SW480 (cell line): ENCODE measurements at regions not wholly inside any gene's neighbourhood (a gene's known extent, or its start where the extent isn't known, plus 50 kb on each side); places are given as distances from the start of the nearest gene placed in this dataset.
"Not testable (repeated sequence)": the region's sequence is repeated elsewhere in the genome, so short reads cannot be mapped to it uniquely, and the experiment has no call there.

Experiments used
- DNase-seq: peaks from one replicate; pipeline ENCODE4 v3.0.0-alpha.2; 2016; ENCODE audit warnings: low spot score

DNA sequence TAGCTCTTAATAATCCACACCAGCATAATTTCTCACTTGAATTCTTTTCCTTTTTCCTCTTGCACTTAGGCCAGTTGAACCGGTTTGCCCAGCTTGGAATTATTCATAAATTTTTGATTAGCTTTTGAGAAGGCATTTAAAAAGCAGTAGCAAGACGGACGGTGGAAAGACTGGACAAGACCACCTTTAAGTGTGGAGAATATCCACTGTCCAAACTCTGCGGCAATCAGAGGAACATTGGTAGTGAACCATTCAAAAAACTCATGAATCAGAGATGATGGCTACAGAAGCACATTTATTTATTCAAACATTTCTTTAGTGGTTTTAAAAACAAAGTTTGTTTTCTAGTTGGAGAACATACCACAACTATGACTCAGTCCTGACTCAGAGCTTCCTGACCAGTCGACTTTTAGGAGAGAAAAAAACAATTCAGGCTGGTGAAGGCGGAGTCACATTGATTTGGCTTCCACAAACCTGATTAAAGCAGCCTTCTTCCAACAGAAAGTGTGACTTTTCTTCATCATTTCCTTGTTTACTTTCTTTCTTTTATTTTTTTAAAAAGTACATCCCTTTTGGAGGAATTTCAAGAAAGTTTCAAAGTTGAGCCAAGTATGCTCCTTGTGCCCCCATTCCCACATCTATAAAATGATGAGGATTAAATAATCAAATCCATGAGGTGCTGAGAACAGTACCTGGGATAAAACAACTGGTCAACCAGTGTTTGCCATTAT, 128.8 kb downstream of the ADSS2 start:
- peak; percentile 94 for DNase-seq

DNA sequence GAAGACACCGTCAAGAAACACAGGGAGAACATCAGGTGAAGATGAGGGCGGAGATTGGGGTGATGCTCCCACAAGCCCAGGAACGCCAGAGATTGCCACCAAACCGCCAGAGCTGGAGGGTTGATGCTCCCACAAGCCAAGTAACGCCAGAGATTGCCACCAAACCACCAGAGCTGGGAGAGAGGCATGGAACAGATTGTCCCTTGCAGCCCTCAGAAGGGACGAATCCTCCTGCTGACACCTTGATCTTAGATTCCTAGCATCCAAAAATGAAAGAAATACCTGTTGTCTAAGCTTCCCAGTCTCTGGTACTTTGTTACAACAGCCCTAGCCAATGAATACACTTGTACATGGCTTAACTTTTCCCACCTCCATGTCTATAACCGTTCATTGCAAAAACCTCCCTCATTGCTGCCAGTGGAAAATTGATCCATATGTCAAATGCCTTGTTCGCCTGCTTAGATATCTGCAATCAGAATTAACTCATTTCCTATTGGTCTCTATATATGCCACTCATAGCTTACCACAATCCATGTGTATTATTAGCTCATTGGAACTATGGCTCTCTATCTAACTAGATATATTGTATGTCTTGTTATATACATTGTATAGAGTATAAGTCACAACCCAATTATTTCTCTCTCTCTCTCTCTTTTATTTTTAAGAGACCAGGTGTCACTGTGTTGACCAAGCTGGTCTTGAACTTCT, 127.4 kb downstream of the ADSS2 start:
- no peak for DNase-seq

DNA sequence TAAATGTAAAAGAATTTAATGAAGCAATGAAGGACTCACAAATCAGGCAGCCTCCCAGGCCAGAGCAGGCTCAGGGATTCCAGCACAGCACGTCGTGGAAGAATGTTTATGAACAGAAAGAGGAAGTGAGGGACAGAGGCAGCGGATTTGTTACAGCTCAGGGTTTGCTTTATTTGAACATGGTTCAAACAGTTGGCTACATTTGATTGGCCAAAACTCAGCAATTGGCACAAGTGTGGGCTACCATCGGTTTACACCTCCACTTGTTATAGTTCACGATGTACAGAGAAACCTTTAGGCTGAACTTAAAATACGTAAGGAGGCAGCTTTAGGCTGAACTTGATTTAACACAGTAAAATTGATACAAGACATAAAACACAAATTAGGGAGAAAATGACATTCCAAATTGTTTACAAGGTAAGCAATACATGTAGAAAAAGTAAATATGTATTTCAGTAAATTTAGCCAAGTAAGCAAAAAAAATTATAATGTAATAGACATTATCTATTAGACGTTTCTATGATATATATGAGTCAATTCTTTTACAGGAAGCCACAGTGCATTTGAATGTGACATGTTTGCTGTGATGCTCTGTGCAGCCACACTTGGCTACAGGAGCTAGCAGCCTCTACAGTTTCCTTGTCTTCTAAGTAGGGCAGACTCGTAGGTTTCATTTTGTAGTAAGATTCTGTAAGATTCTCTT, 126.5 kb downstream of the ADSS2 start:
- DNase-seq: no peak

DNA sequence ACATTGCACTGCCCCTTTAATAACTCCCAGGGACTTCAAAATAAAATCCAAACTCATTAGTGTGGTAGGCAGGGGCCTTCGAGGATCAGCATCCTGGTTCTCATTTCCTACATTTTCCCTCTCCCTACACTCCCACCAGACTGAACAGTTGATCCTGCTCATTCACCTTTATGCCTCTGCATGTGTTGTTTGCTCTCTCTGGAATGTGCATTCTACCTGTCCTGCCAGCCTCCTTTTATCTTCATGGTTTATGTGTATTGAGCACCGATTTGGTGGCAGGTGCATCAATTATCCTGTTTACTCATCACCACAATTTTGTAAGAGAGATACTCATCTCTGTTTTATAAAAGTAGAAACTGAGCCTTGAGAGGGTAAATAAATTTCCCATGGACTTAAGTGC, 125.0 kb downstream of the ADSS2 start:
- DNase-seq: peak; percentile 79

DNA sequence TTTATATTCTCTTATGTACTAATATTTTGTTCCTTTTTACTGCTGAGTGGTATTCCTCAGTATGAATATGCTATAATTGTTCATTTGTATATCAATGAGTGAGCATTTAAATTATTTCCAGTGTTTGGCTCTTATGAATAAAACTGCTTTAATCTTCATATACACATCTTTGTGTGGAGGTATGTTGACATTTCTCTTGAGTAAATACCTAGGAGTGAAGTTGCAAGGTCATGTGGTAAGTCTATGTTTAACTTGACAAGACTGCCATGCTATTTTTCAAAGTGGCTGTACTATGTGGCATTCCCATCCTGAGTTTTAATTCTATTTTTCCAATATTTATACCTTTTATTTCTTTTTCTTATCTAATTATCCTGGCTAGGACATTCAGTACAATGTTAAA, 124.2 kb downstream of the ADSS2 start:
- no peak for DNase-seq

DNA sequence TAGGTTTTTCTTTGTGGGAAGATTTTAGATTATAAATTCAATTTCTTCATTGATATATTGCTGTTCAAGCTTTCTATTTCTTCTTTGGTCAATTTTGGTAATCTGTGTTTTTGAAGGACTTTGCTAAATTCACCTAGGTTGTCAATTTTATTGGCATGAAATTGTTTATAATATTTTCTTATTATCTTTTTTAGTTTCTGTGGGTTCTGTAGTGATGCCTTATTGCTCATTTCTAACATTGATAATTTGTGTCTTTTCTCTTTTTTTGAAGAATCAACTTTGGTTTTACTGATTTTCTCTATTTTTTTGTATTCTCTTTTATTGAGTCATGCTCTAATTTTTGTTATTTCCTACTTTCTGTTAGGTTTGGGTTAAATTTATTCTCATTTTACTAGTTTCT, 123.2 kb downstream of the ADSS2 start:
- no peak for DNase-seq

DNA sequence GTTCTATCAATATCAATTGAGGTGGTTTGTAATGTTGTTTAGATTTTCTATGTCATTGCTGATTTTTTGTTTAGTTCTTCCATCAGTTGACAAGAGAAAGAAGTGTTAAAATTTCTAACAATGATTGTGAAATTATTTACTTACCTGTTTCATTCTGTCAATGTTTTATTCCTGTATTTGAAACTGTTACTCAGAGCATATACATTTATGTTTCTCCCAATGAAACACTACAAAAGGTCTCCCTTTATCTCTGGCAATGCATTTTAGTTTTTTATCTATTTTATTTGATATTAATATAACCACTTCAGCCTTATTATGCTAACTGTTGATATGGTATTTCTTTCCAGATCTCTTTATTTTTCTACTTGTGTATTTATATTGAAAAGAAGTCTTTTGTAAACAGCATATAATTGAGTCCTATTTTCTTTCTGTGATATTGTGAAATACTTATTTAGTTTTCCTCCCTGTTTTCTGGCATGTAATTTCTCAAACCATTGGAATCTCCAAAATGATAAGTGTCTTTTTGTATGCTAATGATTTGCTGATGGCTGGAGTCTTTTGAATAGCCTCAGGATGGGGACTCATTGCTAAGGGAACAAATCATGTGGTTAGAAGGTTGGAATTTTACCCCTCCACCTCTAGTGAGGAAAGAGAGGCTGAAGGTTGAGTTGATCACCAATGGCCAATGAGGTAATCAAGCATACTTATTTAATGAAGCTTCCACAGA, 122.0 kb downstream of the ADSS2 start:
- no peak for DNase-seq

DNA sequence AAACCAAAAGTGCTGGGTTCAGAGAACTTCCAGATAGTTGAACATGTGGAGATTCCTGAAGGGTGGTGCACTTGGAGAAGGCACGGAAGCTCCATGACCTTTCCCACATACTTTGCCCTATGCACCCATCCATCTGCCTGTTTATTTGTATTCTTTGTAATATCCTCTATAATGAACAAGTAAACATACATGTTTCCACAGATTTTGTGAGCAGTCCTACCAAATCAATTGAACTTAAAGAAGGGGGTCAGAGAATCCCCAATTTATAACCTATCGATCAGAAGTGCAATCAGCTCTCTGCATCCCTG, 121.4 kb downstream of the ADSS2 start:
- no peak for DNase-seq

DNA sequence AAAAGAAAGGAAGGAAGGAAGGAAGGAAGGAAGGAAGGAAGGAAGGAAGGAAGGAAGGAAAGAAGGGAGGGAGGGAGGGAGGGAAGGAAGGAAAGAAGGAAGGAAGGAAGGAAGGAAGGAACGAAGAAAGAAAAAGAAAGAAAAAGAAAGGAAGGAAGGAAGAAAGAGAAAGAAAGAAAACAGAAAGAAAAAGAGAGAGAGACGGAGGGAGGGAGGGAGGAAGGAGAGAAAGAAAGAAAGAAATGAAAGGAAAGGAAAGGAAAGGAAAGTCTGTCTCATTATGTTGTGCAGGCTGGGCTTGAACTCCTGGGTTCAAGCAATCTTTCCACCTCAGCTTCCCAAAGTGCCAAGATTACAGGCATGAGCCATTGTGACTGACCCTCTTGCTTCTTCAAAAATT, 118.9 kb downstream of the ADSS2 start:
- not testable (repeated sequence) for DNase-seq

DNA sequence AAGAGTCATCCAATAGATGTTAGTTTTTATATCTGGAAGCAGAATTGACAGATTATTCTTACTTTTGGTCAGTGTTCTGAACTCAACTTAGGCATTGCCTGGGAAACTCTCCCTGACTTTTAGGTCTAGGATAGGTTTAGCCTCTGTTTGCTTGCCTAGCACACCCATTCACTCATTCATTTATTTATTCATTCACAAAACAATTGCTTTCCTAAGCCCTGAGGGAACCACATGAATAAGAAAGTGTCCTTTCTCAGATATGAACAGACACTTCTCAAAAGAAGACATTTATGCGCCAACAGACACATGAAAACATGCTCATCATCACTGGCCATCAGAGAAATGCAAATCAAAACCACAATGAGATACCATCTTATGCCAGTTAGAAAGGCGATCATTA, 117.4 kb downstream of the ADSS2 start:
- DNase-seq: not testable (repeated sequence)

DNA sequence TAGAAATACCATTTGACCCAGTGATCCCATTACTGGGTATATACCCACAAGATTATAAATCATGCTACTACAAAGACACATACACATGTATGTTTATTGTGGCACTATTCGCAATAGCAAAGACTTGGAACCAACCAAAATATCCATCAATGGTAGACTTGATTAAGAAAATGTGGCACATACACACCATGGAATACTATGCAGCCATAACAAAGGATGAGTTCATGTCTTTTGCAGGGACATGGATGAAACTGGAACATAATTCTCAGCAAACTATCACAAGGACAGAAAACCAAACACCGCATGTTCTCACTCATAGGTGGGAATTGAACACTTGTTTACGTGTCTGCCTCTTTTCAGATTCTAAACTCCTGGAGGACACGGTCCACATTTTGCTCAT, 116.9 kb downstream of the ADSS2 start:
- not testable (repeated sequence) for DNase-seq

DNA sequence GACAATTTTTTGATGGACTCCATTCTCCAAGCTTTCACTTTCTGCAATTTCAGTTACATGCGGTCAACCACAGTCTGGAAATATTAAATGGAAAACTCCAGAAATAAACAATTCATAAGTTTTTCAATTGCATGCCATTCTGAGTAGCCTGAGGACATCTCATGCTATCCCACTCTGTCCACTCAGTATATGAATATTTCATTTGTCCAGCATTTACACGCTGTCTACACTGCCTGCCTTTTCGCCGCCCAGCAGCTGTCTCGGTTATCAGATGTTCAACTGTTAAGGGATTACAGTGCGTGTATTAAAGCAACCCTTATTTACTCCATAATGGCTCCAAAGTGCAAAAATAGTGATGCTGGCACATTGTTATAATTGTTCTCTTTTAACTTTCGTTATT, 116.3 kb downstream of the ADSS2 start:
- DNase-seq: no peak

DNA sequence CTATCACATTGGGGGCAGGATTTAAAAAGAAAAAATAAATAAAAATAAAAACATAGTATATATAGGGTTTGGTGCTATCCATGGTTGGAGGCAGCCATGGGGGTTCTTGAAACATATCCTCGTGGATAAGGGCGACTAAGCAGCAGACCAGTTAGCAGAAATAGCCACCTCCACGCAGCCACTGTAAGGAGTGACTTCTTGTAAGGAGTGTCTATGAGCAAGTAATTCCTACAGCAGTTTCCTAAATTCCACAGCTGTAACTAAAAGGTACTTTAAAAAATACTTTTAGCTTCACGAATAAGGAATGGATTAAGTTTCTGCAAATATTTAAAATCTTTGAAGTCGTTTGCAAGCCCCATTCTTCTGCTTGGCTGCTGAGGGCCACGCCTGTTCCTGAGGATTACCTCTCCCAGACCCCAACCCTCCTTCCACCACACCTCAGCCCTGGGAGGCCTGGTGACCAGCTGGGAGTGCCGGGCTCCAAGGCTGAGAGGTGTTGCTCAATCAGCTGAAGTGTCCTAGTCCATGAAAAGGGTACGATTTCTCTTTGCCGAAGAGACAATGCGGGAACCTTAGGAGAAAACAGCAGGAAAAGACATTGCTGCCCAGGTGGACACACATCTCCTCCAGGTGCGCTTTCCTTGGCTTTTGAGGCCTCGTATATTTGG, 115.3 kb downstream of the ADSS2 start:
- DNase-seq: no peak

DNA sequence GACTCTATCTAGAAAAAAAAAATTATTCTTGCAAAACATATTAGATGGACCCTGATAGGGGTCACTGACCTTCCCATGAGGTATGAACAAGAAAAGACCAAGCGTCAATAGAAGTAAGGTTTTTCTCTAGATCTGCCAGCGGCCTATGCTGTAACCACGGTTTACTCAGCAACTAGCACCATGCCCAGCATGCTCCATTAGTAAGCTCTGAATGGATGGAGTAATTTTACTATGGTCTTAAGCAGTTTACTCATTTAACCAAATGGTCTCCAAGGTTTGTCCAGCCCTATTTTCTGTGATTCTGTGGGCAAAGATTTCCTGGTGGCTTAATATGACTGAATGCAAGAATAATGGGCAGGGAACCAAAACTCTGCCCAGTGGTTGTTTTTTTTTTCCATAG, 113.9 kb downstream of the ADSS2 start:
- DNase-seq: no peak

DNA sequence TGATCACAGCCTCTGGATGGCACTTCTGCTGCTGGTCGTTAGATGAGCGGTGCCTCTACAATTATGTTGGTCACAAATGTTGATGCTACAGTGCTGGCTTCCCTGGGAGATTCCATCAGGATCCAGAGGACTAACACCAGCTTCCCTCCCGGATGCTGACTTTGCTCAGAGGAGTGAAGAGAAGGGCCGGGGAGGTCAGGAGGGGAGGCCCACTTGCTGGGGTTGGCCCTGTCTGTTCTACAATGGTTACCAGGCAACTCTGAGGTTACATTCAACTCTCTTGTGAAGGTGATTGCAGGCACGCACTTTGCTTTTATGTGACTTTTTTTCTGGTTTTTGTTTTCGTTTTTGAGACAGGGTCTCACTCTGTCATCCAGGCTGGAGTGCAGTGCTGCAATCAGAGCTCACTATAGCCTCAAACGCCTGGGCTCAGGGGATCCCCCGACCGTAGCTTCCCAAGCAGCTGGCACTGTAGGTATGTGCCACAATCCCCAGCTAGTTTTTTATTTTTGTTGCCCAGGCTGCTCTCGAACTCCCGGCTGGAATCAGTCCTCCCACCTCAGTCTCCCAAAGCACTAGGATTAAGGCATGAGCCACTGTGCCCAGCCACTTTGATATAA, 112.5 kb downstream of the ADSS2 start:
- DNase-seq: no peak

DNA sequence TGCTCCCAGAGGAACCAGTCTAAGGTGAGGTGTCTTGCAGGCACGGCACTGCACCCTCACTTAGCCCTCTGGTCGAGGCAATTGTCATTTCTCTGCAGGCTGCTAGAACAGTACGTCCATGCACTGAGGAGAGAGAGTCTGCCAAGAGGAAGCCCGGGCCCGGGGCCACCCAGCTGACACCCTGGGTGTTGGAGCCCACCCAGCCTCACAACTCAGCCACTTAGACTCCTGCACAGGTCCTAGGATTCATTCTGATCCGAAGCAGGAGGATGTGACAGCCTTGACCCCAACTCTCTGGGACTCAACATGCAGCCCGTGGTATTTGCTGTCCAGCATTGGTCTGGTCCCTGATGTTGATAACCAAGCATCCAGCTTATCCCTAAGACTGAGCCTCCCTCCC, 111.9 kb downstream of the ADSS2 start:
- no peak for DNase-seq

DNA sequence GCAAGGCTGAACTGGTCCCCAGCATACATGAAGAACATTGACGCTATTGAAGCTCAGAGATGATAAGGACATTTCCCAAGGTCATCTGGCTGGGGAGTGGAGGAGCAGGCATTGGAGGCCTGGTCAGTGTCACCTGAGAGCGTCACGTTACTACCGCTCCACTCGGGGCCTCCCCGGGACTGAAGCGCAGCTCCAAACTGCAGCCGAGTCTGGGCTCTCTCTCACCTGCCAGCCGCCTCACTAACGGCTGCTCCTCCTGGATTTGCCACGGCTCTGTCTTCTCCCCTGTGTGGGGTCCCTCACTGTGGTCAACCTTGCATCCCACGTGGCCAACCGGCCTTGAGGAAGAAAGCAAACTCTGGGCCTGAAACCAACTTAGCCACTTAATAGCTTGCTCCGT, 111.3 kb downstream of the ADSS2 start:
- no peak for DNase-seq

DNA sequence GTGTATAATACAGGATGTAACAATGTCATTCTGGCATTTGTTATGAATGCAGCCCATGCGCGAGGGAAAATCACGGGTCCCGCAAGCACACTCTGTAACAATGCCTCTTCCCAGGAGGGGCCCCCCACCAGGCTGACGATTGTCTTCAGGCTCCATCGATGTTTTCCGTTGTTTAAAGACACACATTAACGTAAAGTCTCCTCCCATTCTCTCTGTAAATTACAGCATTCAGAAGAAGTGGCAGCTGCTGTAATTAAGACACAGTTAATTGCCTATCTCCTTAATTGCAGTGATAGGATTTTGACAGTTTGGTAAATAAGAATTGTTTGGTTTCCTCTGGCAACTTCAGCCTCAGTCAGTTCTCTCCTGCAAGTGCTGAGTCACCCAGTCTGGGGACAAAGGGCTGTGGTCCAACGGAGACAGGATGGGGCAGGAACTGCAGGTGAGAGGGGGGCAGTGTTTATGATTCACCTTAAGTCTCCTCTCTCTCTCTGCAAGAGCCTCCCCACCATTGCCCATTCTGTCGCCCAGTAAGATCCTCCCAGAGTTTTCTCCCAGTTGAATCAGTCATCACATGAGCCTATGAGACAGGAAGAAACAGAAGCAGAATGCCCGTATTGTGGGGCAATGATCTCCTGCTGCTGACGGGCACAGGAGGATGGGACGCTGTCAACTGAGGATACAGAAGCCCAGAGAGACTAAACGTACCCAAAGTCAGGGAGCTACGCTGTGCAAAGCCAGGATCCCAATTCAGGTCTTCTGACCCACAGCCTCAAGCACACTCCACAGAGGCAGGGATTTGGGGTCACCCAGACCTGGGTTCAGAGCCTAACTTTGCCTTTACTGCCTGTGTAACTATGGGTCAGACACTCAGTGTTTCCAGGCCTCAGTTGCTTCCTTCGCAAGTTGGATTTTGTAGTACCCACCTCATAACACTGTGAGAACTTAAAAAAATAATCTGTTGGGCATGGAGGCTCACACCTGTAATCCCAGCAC, 110.0 kb downstream of the ADSS2 start:
- peak; percentile 78 for DNase-seq

DNA sequence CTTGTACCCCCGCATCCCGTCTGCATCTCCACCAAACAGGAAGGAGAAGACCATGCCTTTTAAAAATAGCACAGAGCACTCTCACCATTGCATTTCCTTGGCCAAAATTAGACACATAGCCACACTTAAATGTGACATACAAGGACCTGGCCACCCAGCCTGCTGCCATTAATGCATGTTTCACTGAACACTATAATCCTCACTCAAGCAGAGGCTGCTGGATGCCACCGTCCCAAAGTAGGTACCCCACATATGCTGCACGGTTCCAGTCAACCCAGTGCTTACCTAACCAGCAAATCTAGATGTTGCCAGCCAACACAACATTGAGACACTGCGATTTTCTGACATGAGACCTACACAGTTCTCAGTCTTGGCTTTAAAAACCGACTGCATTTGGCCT, 107.7 kb downstream of the ADSS2 start:
- no peak for DNase-seq

DNA sequence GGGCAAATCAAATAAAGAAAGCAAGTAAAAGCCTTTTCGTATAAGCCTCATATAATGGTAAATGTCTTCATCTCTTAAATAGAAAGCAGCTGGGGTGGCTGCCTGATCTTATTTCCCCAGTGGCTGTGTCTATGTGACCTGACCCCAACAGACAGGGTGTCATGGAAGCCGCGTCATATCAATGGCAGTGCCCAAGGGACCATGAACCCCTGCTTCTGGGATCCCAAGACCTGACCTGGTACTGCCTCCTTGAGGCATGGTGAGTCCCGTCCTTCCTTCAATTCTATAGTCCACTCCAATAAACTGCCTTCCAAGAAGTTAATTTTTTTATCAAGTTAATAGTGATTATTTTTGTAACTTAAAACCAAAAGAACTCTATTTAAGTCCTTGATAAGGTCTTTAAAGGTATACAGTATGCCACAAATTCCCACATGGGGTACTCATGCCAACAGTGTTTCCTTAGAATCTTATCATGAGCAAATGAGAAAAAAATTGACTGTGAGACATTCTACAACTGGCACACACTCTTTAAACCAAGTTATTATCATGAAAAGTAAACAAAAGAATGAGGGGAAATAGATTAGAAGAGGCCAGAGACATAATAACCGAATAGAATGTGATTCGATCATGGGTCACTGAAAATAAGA, 104.6 kb downstream of the ADSS2 start:
- no peak for DNase-seq
